Liver (tissue), 8 donors: ENCODE measurements at regions not wholly inside any gene's neighbourhood (a gene's known extent, or its start where the extent isn't known, plus 50 kb on each side); places are given as distances from the start of the nearest gene placed in this dataset.
"Not testable (repeated sequence)": the region's sequence is repeated elsewhere in the genome, so short reads cannot be mapped to it uniquely, and the experiment has no call there.

ENCODE experiments used
- DNase-seq: peaks from one replicate; pipeline ENCODE4 v3.0.0-alpha.2; 2017; ENCODE audit warnings: low spot score
- H3K27ac ChIP-seq, 2 donors: one replicate each; pipeline ENCODE4 v1.7.0; 2013; ENCODE audit warnings: inconsistent platforms in 2 of 2, low read length in 2 of 2, control low read depth in 1 of 2, low read depth in 1 of 2, mild to moderate bottlenecking in 1 of 2
- H3K27me3 ChIP-seq, 4 donors: one replicate each; pipeline versions ENCODE4 v1.6.1 to v1.7.0; 2013; ENCODE audit warnings: low read length in 3 of 4, inconsistent platforms in 1 of 4, mild to moderate bottlenecking in 1 of 4, moderate library complexity in 1 of 4; ENCODE audit not compliant: control insufficient read depth in 4 of 4, insufficient read depth in 4 of 4
- H3K36me3 ChIP-seq, 4 donors: one replicate each; pipeline versions ENCODE4 v1.6.1 to v1.7.0; 2013; ENCODE audit warnings: low read length in 3 of 4, mild to moderate bottlenecking in 3 of 4, low read depth in 1 of 4, moderate library complexity in 1 of 4; ENCODE audit not compliant: control insufficient read depth in 4 of 4, insufficient read depth in 3 of 4
- H3K4me1 ChIP-seq, 4 donors: one replicate each; pipeline versions ENCODE4 v1.6.1 to v1.7.0; 2013; ENCODE audit warnings: low read length in 3 of 4, mild to moderate bottlenecking in 3 of 4, moderate library complexity in 1 of 4; ENCODE audit not compliant: control insufficient read depth in 4 of 4, insufficient read depth in 4 of 4
- H3K4me3 ChIP-seq, 3 donors: one replicate each; pipeline versions ENCODE4 v1.6.1 to v1.7.0; 2013; ENCODE audit warnings: low read length in 3 of 3, control low read depth in 1 of 3, low read depth in 1 of 3, mild to moderate bottlenecking in 1 of 3
- H3K9ac ChIP-seq, 2 donors: one replicate each; pipeline ENCODE4 v1.7.0; 2013; ENCODE audit warnings: low read length in 2 of 2, mild to moderate bottlenecking in 2 of 2, moderate library complexity in 2 of 2, control low read depth in 1 of 2, low read depth in 1 of 2
- H3K9me3 ChIP-seq, 4 donors: one replicate each; pipeline versions ENCODE4 v1.6.1 to v1.7.0; 2013; ENCODE audit warnings: low read length in 3 of 4; ENCODE audit not compliant: control insufficient read depth in 4 of 4
- EGR1 ChIP-seq, 2 donors: IDR thresholded peaks; 2 replicates each; pipeline ENCODE4 v1.6.1; 2016 to 2018; ENCODE audit warnings: antibody characterized with exemption in 2 of 2, low read depth in 2 of 2
- FOXA1 ChIP-seq: IDR thresholded peaks from 2 replicates; pipeline ENCODE4 v1.6.1; 2016; ENCODE audit warnings: antibody characterized with exemption
- FOXA2 ChIP-seq: IDR thresholded peaks from 2 replicates; pipeline ENCODE4 v1.6.1; 2016; ENCODE audit warnings: antibody characterized with exemption
- HNF4A ChIP-seq, 2 donors: conservative IDR thresholded peaks; 2 replicates each; pipeline ENCODE4 v1.6.1; 2016; ENCODE audit warnings: antibody characterized with exemption in 2 of 2, mild to moderate bottlenecking in 2 of 2
- HNF4G ChIP-seq: IDR thresholded peaks from 2 replicates; pipeline ENCODE4 v1.6.1; 2016; ENCODE audit warnings: antibody characterized with exemption
- JUND ChIP-seq, 2 donors: IDR thresholded peaks; 2 replicates each; pipeline ENCODE4 v1.6.1; 2016; ENCODE audit warnings: antibody characterized with exemption in 2 of 2
- MAX ChIP-seq: IDR thresholded peaks from 2 replicates; pipeline ENCODE4 v1.6.1; 2016; ENCODE audit warnings: antibody characterized with exemption
- NR2F2 ChIP-seq: IDR thresholded peaks from 2 replicates; pipeline ENCODE4 v1.6.1; 2016; ENCODE audit warnings: antibody characterized with exemption
- RAD21 ChIP-seq, 2 donors: IDR thresholded peaks; 2 replicates each; pipeline ENCODE4 v1.6.1; 2016; ENCODE audit warnings: antibody characterized with exemption in 2 of 2, mild to moderate bottlenecking in 2 of 2
- REST ChIP-seq: IDR thresholded peaks from 2 replicates; pipeline ENCODE4 v1.6.1; 2016; ENCODE audit warnings: antibody characterized with exemption, mild to moderate bottlenecking
- RXRA ChIP-seq, 2 donors: IDR thresholded peaks; 2 replicates each; pipeline ENCODE4 v1.6.1; 2017 to 2018; ENCODE audit warnings: antibody characterized with exemption in 2 of 2, mild to moderate bottlenecking in 1 of 2
- SP1 ChIP-seq: IDR thresholded peaks from 2 replicates; pipeline ENCODE4 v1.6.1; 2018; ENCODE audit warnings: antibody characterized with exemption, mild to moderate bottlenecking
- TAF1 ChIP-seq: conservative IDR thresholded peaks from 2 replicates; pipeline ENCODE4 v1.6.1; 2016; ENCODE audit warnings: antibody characterized with exemption, mild to moderate bottlenecking
- YY1 ChIP-seq: IDR thresholded peaks from 2 replicates; pipeline ENCODE4 v1.6.1; 2016; ENCODE audit warnings: antibody characterized with exemption, mild to moderate bottlenecking
- WGBS: extraction: QIAGEN DNeasy Blood & Tissue Kit; methylation state at CpG from one replicate; pipeline ENCODE4 v1.1.7; 2013; 5-methylcytosine and 5-hydroxymethylcytosine counted together
- TF ChIP-seq, protein P1 (sequence below): fragments of 150-350 bp; IDR thresholded peaks from 2 replicates; pipeline ENCODE4 v1.5.1; 2017; ENCODE audit warnings: improper control_type of control experiment, low read depth, low read length; ENCODE audit not compliant: missing input control
- TF ChIP-seq, protein P2 (sequence below): IDR thresholded peaks from 2 replicates; pipeline ENCODE4 v1.6.1; 2016; ENCODE audit warnings: antibody characterized with exemption
- donor health status: healthy.
- donor health status: healthy.
- donor health status: healthy.
- donor health status: healthy.
- donor health status: healthy.

GRCh38 chr4:75284831-75285230 lies 229.4 kb downstream of the RCHY1 start:
- DNase-seq, result no peak
- H3K4me1 ChIP-seq, result no peaks in the 10 kb centered on the region
- no peaks in the 10 kb centered on the region for H3K36me3 ChIP-seq
- H3K9ac ChIP-seq, result no peak overlapping the region
- TF ChIP-seq, protein P1, sequence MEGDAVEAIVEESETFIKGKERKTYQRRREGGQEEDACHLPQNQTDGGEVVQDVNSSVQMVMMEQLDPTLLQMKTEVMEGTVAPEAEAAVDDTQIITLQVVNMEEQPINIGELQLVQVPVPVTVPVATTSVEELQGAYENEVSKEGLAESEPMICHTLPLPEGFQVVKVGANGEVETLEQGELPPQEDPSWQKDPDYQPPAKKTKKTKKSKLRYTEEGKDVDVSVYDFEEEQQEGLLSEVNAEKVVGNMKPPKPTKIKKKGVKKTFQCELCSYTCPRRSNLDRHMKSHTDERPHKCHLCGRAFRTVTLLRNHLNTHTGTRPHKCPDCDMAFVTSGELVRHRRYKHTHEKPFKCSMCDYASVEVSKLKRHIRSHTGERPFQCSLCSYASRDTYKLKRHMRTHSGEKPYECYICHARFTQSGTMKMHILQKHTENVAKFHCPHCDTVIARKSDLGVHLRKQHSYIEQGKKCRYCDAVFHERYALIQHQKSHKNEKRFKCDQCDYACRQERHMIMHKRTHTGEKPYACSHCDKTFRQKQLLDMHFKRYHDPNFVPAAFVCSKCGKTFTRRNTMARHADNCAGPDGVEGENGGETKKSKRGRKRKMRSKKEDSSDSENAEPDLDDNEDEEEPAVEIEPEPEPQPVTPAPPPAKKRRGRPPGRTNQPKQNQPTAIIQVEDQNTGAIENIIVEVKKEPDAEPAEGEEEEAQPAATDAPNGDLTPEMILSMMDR, result no peak
- TF ChIP-seq MAX, result no peak
- no peak for TF ChIP-seq NR2F2
- TF ChIP-seq SP1, result no peak
- no peak for TF ChIP-seq FOXA2
- no peak for TF ChIP-seq RAD21 (IDR thresholded peaks at IDR 0.05)
- TF ChIP-seq HNF4A (conservative IDR thresholded peaks at IDR 0.05), result no peak
- no peak for TF ChIP-seq FOXA1
- TF ChIP-seq YY1, result no peak
- no peaks in the 10 kb centered on the region for H3K9me3 ChIP-seq
- no peak overlapping the region for H3K4me3 ChIP-seq
- H3K27ac ChIP-seq, result no peak overlapping the region
- H3K27me3 ChIP-seq, result no peaks in the 10 kb centered on the region

- 47% methylated on average over 1 of the region's 1 CpG for WGBS
- not testable (repeated sequence) for H3K27ac ChIP-seq, H3K4me1 ChIP-seq, H3K36me3 ChIP-seq, H3K9me3 ChIP-seq, H3K27me3 ChIP-seq, DNase-seq, H3K9ac ChIP-seq, H3K4me3 ChIP-seq
These were observed 233.7 kb downstream of the RCHY1 start for GRCh38 chr4:75280461-75280860.

DNA sequence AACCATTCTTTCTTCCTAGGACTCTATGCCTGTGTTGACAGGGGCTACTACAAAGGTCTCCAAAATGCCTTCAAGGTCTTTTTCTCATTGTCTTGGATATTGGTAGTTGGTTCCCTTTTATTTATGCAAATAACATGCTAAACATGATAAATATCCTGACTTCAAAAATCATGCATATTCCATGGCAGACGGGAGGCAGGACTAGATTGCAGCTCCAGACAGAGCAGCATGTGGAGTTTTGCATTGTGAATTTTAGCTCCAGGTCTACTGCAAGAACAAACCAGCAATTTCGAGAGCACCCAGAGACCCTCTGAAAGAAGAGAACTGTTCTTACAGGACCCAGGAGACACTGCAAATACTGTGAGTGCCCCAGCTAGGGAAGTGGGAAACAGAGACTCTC lies 254.9 kb downstream of the RCHY1 start:
- no peaks in the 10 kb centered on the region for H3K9me3 ChIP-seq
- 63% methylated on average over 2 of the region's 2 CpGs for WGBS
- H3K27me3 ChIP-seq, result no peaks in the 10 kb centered on the region
- no peak overlapping the region for H3K9ac ChIP-seq
- no peak for DNase-seq
- TF ChIP-seq, protein P2, sequence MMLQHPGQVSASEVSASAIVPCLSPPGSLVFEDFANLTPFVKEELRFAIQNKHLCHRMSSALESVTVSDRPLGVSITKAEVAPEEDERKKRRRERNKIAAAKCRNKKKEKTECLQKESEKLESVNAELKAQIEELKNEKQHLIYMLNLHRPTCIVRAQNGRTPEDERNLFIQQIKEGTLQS, result no peak
- TF ChIP-seq REST (no peak), RXRA (IDR thresholded peaks at IDR 0.05) (no peak), YY1 (no peak), SP1 (no peak), EGR1 (IDR thresholded peaks at IDR 0.05; ENCODE audit: low read depth in 2 of 2) (no peak), MAX (no peak), NR2F2 (no peak), HNF4G (no peak), HNF4A (conservative IDR thresholded peaks at IDR 0.05) (no peak), FOXA2 (no peak), JUND (IDR thresholded peaks at IDR 0.05) (no peak), TAF1 (no peak), RAD21 (IDR thresholded peaks at IDR 0.05) (no peak)
- H3K4me3 ChIP-seq, result no peak overlapping the region
- H3K27ac ChIP-seq, result no peak overlapping the region
- H3K4me1 ChIP-seq, result no peaks in the 10 kb centered on the region
- no peaks in the 10 kb centered on the region for H3K36me3 ChIP-seq
